ENCODE measurements at regions not wholly inside any gene's neighbourhood (a gene's known extent, or its start where the extent isn't known, plus 50 kb on each side); places are given as distances from the start of the nearest gene placed in this dataset.

DNA sequence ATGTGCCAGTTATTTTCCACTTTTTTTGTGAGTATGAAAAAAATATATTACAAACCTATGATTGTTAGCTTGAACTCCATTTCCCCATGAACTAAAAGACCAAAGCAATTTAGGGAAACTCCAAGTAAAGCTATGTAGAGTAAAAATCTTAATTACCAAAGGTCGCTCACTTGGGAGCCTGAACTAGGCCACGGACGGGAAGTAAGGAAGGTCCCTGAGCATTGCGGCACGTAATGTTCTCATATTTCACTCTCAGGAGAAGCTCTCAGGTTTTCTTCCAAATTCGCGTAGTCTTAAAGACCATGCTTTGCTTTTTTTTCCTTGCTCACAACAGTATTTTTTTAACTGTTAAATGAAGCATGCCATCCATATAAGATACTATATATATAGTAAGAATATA lies 215.3 kb upstream of the RARB start (continued):
- TF ChIP-seq ZNF768 (tag by site-specific recombination; IDR thresholded peaks at IDR 0.05), result no peak
- TF ChIP-seq GLIS1 (tag by site-specific recombination; IDR thresholded peaks at IDR 0.05), result no peak
- no peak for TF ChIP-seq ZNF175 (tag by site-specific recombination; IDR thresholded peaks at IDR 0.05)
- TF ChIP-seq, protein P1, sequence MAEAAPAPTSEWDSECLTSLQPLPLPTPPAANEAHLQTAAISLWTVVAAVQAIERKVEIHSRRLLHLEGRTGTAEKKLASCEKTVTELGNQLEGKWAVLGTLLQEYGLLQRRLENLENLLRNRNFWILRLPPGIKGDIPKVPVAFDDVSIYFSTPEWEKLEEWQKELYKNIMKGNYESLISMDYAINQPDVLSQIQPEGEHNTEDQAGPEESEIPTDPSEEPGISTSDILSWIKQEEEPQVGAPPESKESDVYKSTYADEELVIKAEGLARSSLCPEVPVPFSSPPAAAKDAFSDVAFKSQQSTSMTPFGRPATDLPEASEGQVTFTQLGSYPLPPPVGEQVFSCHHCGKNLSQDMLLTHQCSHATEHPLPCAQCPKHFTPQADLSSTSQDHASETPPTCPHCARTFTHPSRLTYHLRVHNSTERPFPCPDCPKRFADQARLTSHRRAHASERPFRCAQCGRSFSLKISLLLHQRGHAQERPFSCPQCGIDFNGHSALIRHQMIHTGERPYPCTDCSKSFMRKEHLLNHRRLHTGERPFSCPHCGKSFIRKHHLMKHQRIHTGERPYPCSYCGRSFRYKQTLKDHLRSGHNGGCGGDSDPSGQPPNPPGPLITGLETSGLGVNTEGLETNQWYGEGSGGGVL (tag by site-specific recombination; IDR thresholded peaks at IDR 0.05), result no peak

DNA sequence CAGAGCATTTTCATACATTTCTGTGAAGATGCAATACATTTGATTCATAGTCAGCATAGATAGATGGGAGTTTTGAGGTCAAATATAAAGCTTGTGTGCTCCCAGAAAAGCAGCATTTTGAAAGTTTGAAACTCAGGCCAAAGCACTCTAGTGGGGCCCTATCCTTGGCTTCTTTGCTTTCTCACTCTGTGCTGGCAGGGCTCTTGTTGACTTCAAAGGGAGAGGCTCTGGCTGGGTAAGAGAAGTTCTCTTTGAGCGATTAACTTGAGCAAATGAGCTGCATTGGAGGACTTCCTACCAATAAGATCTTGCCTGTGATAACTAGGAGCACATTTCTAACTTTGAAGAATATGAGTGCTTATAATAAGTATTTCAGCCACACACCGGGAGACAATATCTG lies 214.0 kb upstream of the RARB start:
- no peaks in the 10 kb centered on the region for H3K4me1 ChIP-seq (ENCODE audit: control insufficient read depth, insufficient read depth, low read length)
- TF ChIP-seq ZNF341 (tag by site-specific recombination; IDR thresholded peaks at IDR 0.05; ENCODE audit: low read depth) (no peak), ZNF610 (tag by site-specific recombination; IDR thresholded peaks at IDR 0.05; ENCODE audit: borderline replicate concordance) (no peak), ZNF791 (tag by site-specific recombination; IDR thresholded peaks at IDR 0.05) (no peak), ZNF184 (tag by site-specific recombination; IDR thresholded peaks at IDR 0.05) (no peak), ZNF175 (tag by site-specific recombination; IDR thresholded peaks at IDR 0.05) (no peak), ZNF660 (tag by site-specific recombination; IDR thresholded peaks at IDR 0.05) (no peak)
- TF ChIP-seq, protein P2, sequence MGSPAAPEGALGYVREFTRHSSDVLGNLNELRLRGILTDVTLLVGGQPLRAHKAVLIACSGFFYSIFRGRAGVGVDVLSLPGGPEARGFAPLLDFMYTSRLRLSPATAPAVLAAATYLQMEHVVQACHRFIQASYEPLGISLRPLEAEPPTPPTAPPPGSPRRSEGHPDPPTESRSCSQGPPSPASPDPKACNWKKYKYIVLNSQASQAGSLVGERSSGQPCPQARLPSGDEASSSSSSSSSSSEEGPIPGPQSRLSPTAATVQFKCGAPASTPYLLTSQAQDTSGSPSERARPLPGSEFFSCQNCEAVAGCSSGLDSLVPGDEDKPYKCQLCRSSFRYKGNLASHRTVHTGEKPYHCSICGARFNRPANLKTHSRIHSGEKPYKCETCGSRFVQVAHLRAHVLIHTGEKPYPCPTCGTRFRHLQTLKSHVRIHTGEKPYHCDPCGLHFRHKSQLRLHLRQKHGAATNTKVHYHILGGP (tag by site-specific recombination; IDR thresholded peaks at IDR 0.05), result no peak
- TF ChIP-seq, protein P3, sequence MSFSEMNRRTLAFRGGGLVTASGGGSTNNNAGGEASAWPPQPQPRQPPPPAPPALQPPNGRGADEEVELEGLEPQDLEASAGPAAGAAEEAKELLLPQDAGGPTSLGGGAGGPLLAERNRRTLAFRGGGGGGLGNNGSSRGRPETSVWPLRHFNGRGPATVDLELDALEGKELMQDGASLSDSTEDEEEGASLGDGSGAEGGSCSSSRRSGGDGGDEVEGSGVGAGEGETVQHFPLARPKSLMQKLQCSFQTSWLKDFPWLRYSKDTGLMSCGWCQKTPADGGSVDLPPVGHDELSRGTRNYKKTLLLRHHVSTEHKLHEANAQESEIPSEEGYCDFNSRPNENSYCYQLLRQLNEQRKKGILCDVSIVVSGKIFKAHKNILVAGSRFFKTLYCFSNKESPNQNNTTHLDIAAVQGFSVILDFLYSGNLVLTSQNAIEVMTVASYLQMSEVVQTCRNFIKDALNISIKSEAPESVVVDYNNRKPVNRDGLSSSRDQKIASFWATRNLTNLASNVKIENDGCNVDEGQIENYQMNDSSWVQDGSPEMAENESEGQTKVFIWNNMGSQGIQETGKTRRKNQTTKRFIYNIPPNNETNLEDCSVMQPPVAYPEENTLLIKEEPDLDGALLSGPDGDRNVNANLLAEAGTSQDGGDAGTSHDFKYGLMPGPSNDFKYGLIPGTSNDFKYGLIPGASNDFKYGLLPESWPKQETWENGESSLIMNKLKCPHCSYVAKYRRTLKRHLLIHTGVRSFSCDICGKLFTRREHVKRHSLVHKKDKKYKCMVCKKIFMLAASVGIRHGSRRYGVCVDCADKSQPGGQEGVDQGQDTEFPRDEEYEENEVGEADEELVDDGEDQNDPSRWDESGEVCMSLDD (tag by site-specific recombination; IDR thresholded peaks at IDR 0.05), result no peak
- POLR2A ChIA-PET, result no interaction called here
- H3K36me3 ChIP-seq (ENCODE audit: control insufficient read depth in 2 of 2, insufficient read depth in 1 of 2, low read length in 2 of 2), result no peaks in the 10 kb centered on the region
- H3K9me3 ChIP-seq (ENCODE audit: control insufficient read depth, insufficient read depth, low read depth, low read length), result no peaks in the 10 kb centered on the region
- CTCF ChIA-PET, result interaction anchor here (0.7 kb wide), 1 partner anchor 866 kb away, joined by 4 read pairs; no protein-coding TSS in a partner anchor
- no peak overlapping the region for H3K27ac ChIP-seq (ENCODE audit: extremely low read depth, low read depth, low read length)
- H3K4me3 ChIP-seq (ENCODE audit: low read depth, low read length), result no peak overlapping the region

DNA sequence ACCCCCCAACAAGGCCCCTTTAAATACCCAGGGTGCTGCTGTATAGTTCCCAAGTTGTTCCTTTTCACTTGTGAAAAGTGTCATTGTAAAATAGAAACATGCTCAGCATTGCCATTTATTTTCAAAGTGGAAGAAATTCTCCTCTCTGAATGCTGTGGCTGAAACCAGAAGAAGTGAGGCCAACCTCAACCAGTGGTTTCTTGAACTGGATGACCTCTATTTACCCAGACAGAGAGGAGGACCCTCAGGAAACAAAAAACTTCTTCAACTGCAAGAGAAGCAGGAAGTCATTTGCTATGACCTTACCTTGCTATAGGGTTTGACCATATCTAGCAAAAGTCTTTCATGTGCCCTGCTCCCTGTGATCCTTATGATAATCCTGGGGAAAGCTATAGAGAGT lies 209.7 kb upstream of the RARB start:
- H3K27ac ChIP-seq (ENCODE audit: extremely low read depth, low read depth, low read length), result no peak overlapping the region
- CTCF ChIA-PET, result no interaction called here
- H3K4me1 ChIP-seq (ENCODE audit: control insufficient read depth, insufficient read depth, low read length), result no peaks in the 10 kb centered on the region
- TF ChIP-seq ZIC2 (tag by site-specific recombination; IDR thresholded peaks at IDR 0.05) (no peak), MYNN (tag by site-specific recombination; IDR thresholded peaks at IDR 0.05; ENCODE audit: borderline replicate concordance) (no peak), ZNF24 (tag by site-specific recombination; IDR thresholded peaks at IDR 0.05) (no peak), ZNF600 (tag by site-specific recombination; IDR thresholded peaks at IDR 0.05) (no peak)
- TF ChIP-seq, protein P4, sequence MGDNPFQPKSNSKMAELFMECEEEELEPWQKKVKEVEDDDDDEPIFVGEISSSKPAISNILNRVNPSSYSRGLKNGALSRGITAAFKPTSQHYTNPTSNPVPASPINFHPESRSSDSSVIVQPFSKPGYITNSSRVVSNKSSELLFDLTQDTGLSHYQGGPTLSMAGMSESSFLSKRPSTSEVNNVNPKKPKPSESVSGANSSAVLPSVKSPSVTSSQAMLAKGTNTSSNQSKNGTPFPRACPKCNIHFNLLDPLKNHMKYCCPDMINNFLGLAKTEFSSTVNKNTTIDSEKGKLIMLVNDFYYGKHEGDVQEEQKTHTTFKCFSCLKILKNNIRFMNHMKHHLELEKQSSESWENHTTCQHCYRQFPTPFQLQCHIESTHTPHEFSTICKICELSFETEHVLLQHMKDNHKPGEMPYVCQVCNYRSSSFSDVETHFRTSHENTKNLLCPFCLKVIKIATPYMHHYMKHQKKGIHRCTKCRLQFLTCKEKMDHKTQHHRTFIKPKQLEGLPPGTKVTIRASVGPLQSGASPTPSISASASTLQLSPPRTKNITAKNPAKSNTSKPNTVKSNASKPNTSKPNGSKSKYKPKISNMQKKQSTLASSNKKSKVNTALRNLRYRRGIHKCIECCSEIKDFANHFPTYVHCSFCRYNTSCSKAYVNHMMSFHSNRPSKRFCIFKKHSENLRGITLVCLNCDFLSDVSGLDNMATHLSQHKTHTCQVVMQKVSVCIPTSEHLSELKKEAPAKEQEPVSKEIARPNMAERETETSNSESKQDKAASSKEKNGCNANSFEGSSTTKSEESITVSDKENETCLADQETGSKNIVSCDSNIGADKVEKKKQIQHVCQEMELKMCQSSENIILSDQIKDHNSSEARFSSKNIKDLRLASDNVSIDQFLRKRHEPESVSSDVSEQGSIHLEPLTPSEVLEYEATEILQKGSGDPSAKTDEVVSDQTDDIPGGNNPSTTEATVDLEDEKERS (tag by site-specific recombination; IDR thresholded peaks at IDR 0.05), result no peak
- POLR2A ChIA-PET, result no interaction called here
- H3K9me3 ChIP-seq (ENCODE audit: control insufficient read depth, insufficient read depth, low read depth, low read length), result no peaks in the 10 kb centered on the region
- H3K4me3 ChIP-seq (ENCODE audit: low read depth, low read length), result no peak overlapping the region
- no peaks in the 10 kb centered on the region for H3K36me3 ChIP-seq (ENCODE audit: control insufficient read depth in 2 of 2, insufficient read depth in 1 of 2, low read length in 2 of 2)

Measured in HEK293 (cell line).